GF-D8 (cell line): ENCODE measurements at regions not wholly inside any gene's neighbourhood (a gene's known extent, or its start where the extent isn't known, plus 50 kb on each side); places are given as distances from the start of the nearest gene placed in this dataset.
"Not testable (repeated sequence)": the region's sequence is repeated elsewhere in the genome, so short reads cannot be mapped to it uniquely, and the experiment has no call there.

Experiments
- DNase-seq: peaks from one replicate; lab custom pipeline; 2025; lab: John Stamatoyannopoulos, UW

DNA sequence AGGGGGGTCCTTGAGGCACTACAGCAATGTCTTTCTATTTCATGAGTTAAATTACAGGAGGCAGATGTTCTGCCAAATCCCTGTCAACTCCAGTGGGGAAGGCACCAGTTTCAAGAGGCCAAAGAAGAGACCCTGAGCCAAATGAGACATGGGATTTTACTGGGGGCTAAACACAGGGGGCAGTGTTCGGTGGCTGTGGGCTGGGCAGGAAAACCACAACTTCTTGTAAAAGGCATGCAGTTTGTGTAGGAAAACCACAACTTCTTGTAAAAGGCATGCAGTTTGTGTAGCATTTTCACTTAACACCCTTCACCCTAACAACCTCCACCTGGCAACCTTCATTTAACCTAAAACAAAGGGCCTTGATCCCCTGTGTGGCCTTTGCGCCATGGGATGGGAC lies 61.0 kb downstream of the POLR2M start:
- DNase-seq: no peak

- DNase-seq: no peak
These were observed 62.8 kb downstream of the POLR2M start for GRCh38 chr15:57769266-57769665.

DNA sequence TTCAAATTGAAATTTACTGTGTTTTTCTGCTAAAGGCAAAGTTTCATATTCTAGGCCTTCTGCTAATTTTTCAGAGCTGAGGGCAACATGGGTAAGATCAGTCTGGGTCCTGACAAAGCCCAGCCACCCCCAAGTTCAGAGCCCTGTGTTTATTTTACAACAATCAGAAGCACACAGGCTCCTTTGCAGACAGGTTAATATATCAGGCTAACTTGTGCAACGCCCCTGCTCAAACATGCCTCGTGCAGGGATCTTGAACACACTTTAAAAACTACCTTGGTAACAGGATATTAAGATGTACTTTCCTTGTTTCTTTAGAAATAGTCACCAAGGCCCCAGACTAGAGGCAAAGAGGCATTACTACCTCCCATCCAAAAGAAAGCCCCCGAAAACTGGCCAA lies 64.0 kb downstream of the POLR2M start:
- no peak for DNase-seq

GRCh38 chr15:57772223-57772957 lies 65.9 kb downstream of the POLR2M start:
- DNase-seq: no peak

DNA sequence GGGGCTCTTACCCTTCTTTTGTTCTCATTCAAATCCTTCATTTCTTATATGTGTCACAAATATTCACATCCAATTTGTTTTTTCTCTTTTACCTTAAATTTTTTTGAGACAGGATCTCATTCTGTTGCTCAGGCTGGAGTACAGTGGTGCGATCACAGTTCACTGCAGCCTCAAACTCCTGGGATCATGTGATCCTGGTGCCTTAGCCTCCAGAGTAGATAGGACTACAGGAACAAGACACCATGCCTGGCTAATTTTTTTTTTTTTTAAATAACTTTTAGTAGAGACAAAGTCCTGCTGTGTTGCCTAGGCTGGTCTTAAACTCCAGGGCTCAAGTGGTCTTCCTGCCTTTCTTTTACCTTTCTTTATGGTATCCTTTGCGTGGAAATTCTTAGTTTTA lies 66.5 kb downstream of the POLR2M start:
- no peak for DNase-seq

- no peak for DNase-seq
These were observed 70.5 kb downstream of the POLR2M start for GRCh38 chr15:57777003-57777402.

GRCh38 chr15:57780471-57780870 lies 74.0 kb downstream of the POLR2M start:
- no peak for DNase-seq

DNA sequence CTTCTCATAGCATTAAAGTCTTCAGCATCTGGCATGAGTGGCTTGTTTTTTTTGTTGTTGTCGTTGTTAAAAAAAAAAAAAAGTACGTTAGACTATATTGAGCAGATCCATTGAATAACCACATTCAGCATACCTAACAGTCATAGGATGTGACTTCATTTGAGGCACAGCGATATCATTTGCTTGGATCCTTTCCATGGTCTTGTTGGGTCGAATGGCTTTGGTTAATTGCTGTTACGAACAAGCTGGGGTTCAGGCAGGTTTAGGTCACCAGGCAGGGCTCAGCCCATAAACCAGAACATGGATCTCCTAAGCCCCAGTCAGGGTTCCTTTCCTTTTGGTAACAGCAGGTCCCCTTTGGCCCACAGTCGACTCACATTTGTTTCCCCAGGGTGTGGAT lies 76.2 kb downstream of the POLR2M start:
- DNase-seq: no peak

- no peak for DNase-seq
These were observed 77.6 kb downstream of the POLR2M start for GRCh38 chr15:57784081-57784511.

GRCh38 chr15:57785039-57785438 lies 78.5 kb downstream of the POLR2M start:
- DNase-seq: no peak

- no peak for DNase-seq
These were observed 79.4 kb downstream of the POLR2M start for GRCh38 chr15:57785959-57786358.

DNA sequence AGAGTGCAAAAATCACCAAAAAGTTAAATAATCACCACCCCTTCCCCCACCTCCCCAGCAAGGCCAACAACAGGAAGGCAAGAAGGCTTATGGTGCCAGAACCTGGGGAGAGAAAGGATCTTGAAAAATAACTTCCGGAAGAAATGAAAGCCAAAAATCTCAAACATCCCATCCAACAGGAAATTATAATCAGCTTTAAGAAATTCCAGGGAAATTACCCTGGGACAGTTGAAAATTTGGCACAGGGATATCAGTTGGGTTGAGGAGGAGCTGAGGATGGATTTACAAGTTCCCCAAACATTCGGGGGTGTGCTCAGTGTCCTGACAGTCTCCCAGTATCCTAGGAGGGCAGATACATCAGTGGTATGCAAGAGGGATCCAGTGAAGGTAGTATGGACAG lies 82.7 kb downstream of the POLR2M start:
- DNase-seq: no peak

DNA sequence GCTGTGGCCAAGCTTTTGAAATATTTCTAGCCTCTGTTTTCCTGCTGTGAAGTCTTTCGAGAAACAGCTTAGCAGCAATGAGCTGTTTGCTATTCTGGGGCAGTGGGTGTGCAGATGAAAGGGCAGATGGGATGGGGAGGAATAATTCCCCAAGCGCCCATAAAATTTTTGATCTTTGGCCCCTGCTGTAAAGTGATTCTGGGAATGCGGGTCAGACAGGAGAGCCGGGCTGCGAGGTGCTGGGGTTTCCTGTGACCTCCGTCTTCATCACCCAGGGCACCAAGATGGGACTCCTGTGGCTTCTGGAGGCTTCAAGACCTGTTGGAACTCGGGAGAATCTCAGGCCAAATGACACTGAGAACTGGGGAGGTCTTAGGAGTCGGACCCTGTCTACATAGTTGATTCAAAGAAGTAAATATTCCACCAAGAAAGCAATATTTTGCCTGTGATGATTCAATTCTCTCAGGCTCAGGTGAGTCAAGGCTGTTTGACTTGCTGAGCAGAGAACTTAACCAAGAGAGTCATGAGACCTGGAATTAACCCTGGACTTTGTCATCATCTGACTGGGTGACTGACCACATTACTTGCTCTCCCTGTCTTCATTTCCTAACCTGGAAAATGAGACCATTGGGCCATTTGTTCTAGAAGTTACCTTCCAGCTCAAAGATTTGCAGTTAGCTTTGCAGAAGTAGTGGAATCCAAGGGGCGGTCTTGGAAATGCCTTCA lies 86.4 kb downstream of the POLR2M start:
- no peak for DNase-seq

- no peak for DNase-seq
These were observed 88.7 kb downstream of the POLR2M start for GRCh38 chr15:57795261-57795660.

- no peak for DNase-seq
These were observed 89.6 kb downstream of the POLR2M start for GRCh38 chr15:57796146-57796545.

DNA sequence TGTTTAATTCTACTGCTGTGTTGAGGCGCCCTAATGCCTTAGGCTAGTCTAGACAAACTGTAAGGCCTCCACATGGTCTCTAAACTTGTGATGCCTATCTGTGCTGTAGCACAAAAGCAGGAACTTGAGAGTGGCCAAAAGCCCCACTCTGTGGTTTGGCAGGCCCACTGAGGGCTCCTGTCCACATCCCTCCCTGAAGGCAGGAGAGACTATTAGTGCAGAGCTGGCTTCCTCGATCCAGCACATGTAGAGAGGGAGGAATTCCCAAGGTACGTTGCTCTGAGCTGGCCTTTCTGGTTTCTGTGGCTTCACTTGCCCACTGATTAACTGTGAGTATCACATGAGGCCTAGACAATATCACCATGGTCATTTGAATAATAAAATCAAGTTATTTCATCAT lies 90.6 kb downstream of the POLR2M start:
- DNase-seq: no peak

- DNase-seq: no peak
These were observed 91.2 kb downstream of the POLR2M start for GRCh38 chr15:57797568-57798267.

DNA sequence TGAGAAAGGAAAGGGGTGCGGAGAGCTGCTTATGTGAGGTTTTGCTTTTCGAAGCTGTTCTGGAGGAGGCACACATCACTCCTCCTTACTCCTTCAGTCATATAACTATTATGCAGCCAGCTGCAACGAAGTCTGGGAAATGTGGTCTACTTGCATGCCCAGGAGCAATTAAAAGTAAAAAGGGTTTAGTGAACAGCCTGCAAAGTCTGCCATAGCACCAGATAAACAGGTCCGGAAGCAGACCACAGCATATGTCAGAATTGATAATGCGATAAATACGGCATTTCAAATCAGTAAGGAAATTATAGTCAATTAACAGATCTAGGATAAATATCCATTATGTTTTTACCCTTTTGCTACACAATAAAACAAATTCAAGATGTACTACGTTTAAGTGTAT lies 99.5 kb downstream of the POLR2M start:
- DNase-seq: no peak

GRCh38 chr15:57809285-57809684 lies 102.8 kb downstream of the POLR2M start:
- DNase-seq: not testable (repeated sequence)

DNA sequence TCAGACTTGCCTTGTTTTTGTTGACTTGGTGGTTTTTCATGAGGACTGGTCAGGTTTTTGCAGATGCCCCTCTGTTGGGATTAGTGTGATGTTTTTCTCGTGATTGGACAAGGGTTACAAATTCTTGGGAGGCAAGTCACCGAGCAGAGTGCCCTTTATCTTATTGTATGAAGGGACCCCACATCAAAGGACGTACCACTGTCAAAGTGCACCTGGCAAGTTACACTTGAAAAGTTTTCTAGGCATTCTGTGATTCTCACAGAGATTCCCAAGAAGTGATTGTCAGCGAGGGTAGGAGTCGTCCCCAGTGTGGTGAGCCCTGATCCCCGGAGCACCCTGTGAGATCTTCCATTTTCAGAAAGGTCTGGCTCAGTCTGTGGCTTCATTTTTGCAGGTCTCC lies 110.1 kb downstream of the POLR2M start:
- DNase-seq: no peak

DNA sequence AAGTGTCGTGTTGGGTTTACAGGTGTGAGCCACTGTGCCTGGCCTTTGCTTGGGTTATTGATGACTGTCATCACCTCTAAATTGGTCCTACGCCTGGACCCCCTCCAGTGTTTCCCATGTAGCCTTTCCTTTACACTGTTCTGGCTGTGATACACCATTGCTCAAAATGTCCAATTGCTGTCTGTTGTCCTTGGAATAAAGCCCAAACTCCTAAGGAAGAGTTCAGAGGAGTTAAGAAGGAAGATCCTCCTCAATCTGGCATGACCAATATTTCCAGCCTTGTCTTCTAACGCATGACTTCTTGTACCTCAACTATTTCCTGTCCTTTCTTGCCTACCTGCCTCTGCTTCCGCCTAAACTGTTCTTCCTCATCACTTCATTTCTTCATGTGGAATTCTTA lies 113.1 kb downstream of the POLR2M start:
- no peak for DNase-seq

GRCh38 chr15:57820119-57820518 lies 113.6 kb downstream of the POLR2M start:
- no peak for DNase-seq

- DNase-seq: no peak
These were observed 115.3 kb downstream of the POLR2M start for GRCh38 chr15:57821826-57822225.
